A673 (cell line): ENCODE measurements at regions not wholly inside any gene's neighbourhood (a gene's known extent, or its start where the extent isn't known, plus 50 kb on each side); places are given as distances from the start of the nearest gene placed in this dataset.

ENCODE experiments used
- BruUV-seq: library from RNA; stranded (reverse); fragments of 400-500 nt; replicated peaks from 2 replicates; lab custom pipeline; 2021; lab: Mats Ljungman, UMichigan
- CTCF ChIA-PET: fragments of 300-600 bp; sonication (Branson Sonifier 250); formaldehyde crosslinking; loops from one replicate; lab custom pipeline; 2022; ENCODE audit warnings: antibody characterized with exemption; lab: Charles Lee
- POLR2A ChIA-PET: fragments of 300-600 bp; sonication (Branson Sonifier 250); formaldehyde crosslinking; loops from one replicate; lab custom pipeline; 2022; ENCODE audit warnings: antibody characterized with exemption; ENCODE audit not compliant: low non-redundant PET; lab: Charles Lee
- DNase-seq: peaks from one replicate; pipeline ENCODE4 v3.0.0-alpha.2; 2015; ENCODE audit warnings: low spot score
- H3K27ac ChIP-seq: fragments of 200-600 bp; sonication (generic); 2 replicates; pipeline ENCODE4 v1.5.1; 2016; ENCODE audit warnings: mixed run types, low read depth, mild to moderate bottlenecking, mixed read lengths, antibody characterized with exemption, low read length; ENCODE audit not compliant: poor library complexity, severe bottlenecking
- H3K27me3 ChIP-seq: fragments of 200-600 bp; sonication (generic); replicated peaks from 2 replicates; pipeline ENCODE4 v1.6.1; 2017; ENCODE audit warnings: mixed run types, low read depth, mild to moderate bottlenecking, mixed read lengths, antibody characterized with exemption, low read length; ENCODE audit not compliant: insufficient read depth, poor library complexity
- H3K36me3 ChIP-seq: fragments of 200-600 bp; sonication (generic); 2 replicates; pipeline ENCODE4 v1.6.1; 2016; ENCODE audit warnings: mixed run types, mild to moderate bottlenecking, mixed read lengths, antibody characterized with exemption, low read length; ENCODE audit not compliant: insufficient read depth, poor library complexity, severe bottlenecking
- H3K4me1 ChIP-seq: fragments of 200-600 bp; sonication (generic); 2 replicates; pipeline ENCODE4 v1.6.1; 2017; ENCODE audit warnings: mixed run types, mild to moderate bottlenecking, mixed read lengths, antibody characterized with exemption, low read length; ENCODE audit not compliant: insufficient read depth, poor library complexity, severe bottlenecking
- H3K4me3 ChIP-seq: fragments of 200-600 bp; sonication (generic); 2 replicates; pipeline ENCODE4 v1.5.1; 2016; ENCODE audit warnings: low read depth, mixed run types, mild to moderate bottlenecking, mixed read lengths, low read length; ENCODE audit not compliant: poor library complexity, severe bottlenecking
- H3K9me3 ChIP-seq: fragments of 200-600 bp; sonication (generic); 2 replicates; pipeline ENCODE4 v1.6.1; 2016; ENCODE audit warnings: mixed run types, low read depth, mild to moderate bottlenecking, mixed read lengths, antibody characterized with exemption, low read length; ENCODE audit not compliant: poor library complexity, severe bottlenecking
- EZH2 ChIP-seq: fragments of 200-600 bp; sonication (generic); IDR thresholded peaks from 2 replicates; pipeline ENCODE4 v1.6.1; 2017; ENCODE audit warnings: borderline replicate concordance, low read depth, mild to moderate bottlenecking, mixed read lengths, antibody characterized with exemption, low read length; ENCODE audit not compliant: poor library complexity, severe bottlenecking
- intact Hi-C: fragments of 100-400 bp; cut with micrococcal nuclease; formaldehyde crosslinking; loops from one replicate; pipeline ENCODE4 v1.10.0; 2022; ENCODE audit not compliant: unreplicated experiment
- TF ChIP-seq, protein P1 (sequence below): fragments of 300-800, 200-600 bp; sonication (generic); conservative IDR thresholded peaks from 2 replicates; pipeline ENCODE4 v1.5.1; 2017; ENCODE audit warnings: low read depth, mild to moderate bottlenecking, antibody characterized with exemption, low read length, moderate library complexity, mixed read lengths

DNA sequence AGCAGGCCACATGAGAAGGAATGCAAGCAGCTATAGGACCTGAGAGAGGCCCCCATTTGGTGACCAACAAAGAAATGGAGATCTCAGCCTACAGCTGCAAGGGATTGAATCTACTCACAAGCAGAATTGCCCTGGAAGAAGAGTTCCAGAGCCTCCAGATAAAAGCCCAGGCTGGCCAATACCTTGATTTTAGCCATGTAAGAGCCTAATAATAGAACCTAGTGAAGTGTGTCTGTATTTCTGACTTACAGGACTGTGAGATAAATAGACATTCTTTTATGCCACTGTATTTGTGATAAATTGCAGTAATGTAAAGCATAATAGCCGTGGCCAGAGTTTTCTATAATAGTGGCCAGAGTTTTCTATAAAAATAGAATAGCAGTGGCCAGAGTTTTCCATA is 254.6 kb downstream of the PYDC2 start:
- H3K9me3 ChIP-seq, result no peaks in the 10 kb centered on the region
- H3K27me3 ChIP-seq, result no peaks in the 10 kb centered on the region
- H3K27ac ChIP-seq, result no peak overlapping the region
- H3K4me1 ChIP-seq, result no peaks in the 10 kb centered on the region
- no peak overlapping the region for H3K4me3 ChIP-seq
- intact Hi-C loops, result no loop called here
- no peak for DNase-seq
- no TSS peak for BruUV-seq
- no peaks in the 10 kb centered on the region for H3K36me3 ChIP-seq
- CTCF ChIA-PET, result no interaction called here
- POLR2A ChIA-PET, result no interaction called here
- no peak for TF ChIP-seq EZH2
- TF ChIP-seq, protein P1, sequence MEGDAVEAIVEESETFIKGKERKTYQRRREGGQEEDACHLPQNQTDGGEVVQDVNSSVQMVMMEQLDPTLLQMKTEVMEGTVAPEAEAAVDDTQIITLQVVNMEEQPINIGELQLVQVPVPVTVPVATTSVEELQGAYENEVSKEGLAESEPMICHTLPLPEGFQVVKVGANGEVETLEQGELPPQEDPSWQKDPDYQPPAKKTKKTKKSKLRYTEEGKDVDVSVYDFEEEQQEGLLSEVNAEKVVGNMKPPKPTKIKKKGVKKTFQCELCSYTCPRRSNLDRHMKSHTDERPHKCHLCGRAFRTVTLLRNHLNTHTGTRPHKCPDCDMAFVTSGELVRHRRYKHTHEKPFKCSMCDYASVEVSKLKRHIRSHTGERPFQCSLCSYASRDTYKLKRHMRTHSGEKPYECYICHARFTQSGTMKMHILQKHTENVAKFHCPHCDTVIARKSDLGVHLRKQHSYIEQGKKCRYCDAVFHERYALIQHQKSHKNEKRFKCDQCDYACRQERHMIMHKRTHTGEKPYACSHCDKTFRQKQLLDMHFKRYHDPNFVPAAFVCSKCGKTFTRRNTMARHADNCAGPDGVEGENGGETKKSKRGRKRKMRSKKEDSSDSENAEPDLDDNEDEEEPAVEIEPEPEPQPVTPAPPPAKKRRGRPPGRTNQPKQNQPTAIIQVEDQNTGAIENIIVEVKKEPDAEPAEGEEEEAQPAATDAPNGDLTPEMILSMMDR, result no peak

DNA sequence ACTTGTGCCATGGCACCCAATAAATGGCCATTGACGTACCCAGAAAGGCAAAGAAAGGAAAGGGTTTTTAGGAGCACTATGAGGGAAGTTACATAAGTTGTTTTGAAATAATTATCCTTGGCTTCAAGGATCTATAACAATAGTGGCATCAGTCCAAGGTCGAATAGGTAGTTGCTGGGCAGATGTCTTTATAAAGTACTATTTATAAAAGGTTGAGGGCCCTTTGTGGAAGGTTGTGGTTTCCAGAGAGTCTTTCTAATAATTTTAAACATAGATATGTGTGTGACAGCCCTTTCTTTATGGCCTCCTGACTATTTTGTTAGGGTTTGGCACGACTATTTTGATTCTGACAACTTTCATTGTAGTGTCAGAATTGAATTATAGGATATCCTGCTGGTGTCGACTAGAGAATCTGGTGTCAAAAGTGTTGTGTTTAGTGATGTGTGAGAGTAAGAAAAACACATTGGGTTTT is 260.5 kb downstream of the PYDC2 start:
- no peak for DNase-seq
- intact Hi-C loops, result no loop called here
- Histone ChIP-seq H3K4me3 (no peak overlapping the region), H3K36me3 (no peaks in the 10 kb centered on the region), H3K27me3 (no peaks in the 10 kb centered on the region), H3K27ac (no peak overlapping the region), H3K4me1 (no peaks in the 10 kb centered on the region), H3K9me3 (no peaks in the 10 kb centered on the region)
- CTCF ChIA-PET, result no interaction called here
- BruUV-seq, result no TSS peak
- TF ChIP-seq, protein P1, result no peak
- no peak for TF ChIP-seq EZH2
- POLR2A ChIA-PET, result no interaction called here

DNA sequence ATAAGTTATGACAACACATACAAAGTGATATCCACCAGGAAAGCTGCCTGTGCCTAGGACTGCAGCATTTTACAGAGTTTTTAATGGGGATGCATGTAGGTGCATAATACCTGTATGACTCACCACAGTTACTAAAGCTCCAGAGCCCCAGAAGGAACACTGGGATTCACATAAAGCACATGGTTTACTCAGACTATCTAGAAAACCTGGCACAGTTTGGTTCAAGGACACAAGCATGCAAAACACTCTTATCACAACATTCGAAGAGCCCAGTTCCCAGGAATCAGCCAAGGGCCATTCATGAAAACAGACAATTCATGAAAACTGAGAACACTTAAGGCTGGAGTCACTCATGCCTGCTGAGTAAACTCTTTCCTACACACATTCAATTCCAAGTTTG is 261.0 kb downstream of the PYDC2 start:
- BruUV-seq, result no TSS peak
- no peaks in the 10 kb centered on the region for H3K9me3 ChIP-seq
- intact Hi-C loops, result no loop called here
- ChIA-PET CTCF (no interaction called here), POLR2A (no interaction called here)
- TF ChIP-seq, protein P1, result no peak
- TF ChIP-seq EZH2, result no peak
- H3K27ac ChIP-seq, result no peak overlapping the region
- no peaks in the 10 kb centered on the region for H3K36me3 ChIP-seq
- no peak for DNase-seq
- no peak overlapping the region for H3K4me3 ChIP-seq
- no peaks in the 10 kb centered on the region for H3K27me3 ChIP-seq
- H3K4me1 ChIP-seq, result no peaks in the 10 kb centered on the region
